Skeletal muscle satellite cell (primary cell): ENCODE measurements at regions not wholly inside any gene's neighbourhood (a gene's known extent, or its start where the extent isn't known, plus 50 kb on each side); places are given as distances from the start of the nearest gene placed in this dataset.

Experiments used
- H3K27me3 ChIP-seq: 2 replicates; pipeline ENCODE4 v1.7.0; 2013; ENCODE audit warnings: low read length; ENCODE audit not compliant: control insufficient read depth, insufficient read depth
- H3K36me3 ChIP-seq: 2 replicates; pipeline ENCODE4 v1.7.0; 2013; ENCODE audit warnings: mild to moderate bottlenecking, control low read depth, low read length; ENCODE audit not compliant: insufficient read depth
- H3K4me1 ChIP-seq: 2 replicates; pipeline ENCODE4 v1.7.0; 2013; ENCODE audit warnings: low read length; ENCODE audit not compliant: control insufficient read depth, insufficient read depth
- H3K4me2 ChIP-seq: 2 replicates; pipeline ENCODE4 v1.7.0; 2013; ENCODE audit warnings: mild to moderate bottlenecking, low read length
- H3K4me3 ChIP-seq: 2 replicates; pipeline ENCODE4 v1.7.0; 2013; ENCODE audit warnings: low read length
- H3K9ac ChIP-seq: 2 replicates; pipeline ENCODE4 v1.7.0; 2013; ENCODE audit warnings: mild to moderate bottlenecking, low read depth, low read length, moderate library complexity
- H3K9me3 ChIP-seq: replicated peaks from 2 replicates; pipeline ENCODE4 v1.7.0; 2013; ENCODE audit warnings: mild to moderate bottlenecking, control low read depth, low read length

- H3K27me3 ChIP-seq = no peaks in the 10 kb centered on the region
Measured at GRCh38 chr6:7042654-7043545, 64.9 kb upstream of the RREB1 start.

GRCh38 chr6:7045331-7045730 lies 62.4 kb upstream of the RREB1 start:
- H3K9me3 ChIP-seq = no peaks in the 10 kb centered on the region
- H3K9ac ChIP-seq = no peak overlapping the region
- peaks cover 8% of the 10 kb centered on the region for H3K4me1 ChIP-seq
- no peaks in the 10 kb centered on the region for H3K27me3 ChIP-seq
- no peaks in the 10 kb centered on the region for H3K36me3 ChIP-seq
- H3K4me2 ChIP-seq = no peak overlapping the region
- no peak overlapping the region for H3K4me3 ChIP-seq

More at GRCh38 chr6:7042654-7043545, 64.9 kb upstream of the RREB1 start:
- Histone ChIP-seq H3K4me3 (no peak overlapping the region), H3K4me2 (no peak overlapping the region), H3K9ac (no peak overlapping the region), H3K9me3 (no peaks in the 10 kb centered on the region), H3K36me3 (no peaks in the 10 kb centered on the region), H3K4me1 (peaks cover 8% of the 10 kb centered on the region)

GRCh38 chr6:7045746-7046145 lies 62.0 kb upstream of the RREB1 start:
- no peak overlapping the region for H3K4me3 ChIP-seq
- no peaks in the 10 kb centered on the region for H3K27me3 ChIP-seq
- no peaks in the 10 kb centered on the region for H3K9me3 ChIP-seq
- H3K36me3 ChIP-seq = no peaks in the 10 kb centered on the region
- H3K4me2 ChIP-seq = no peak overlapping the region
- H3K4me1 ChIP-seq = peaks cover 12% of the 10 kb centered on the region
- H3K9ac ChIP-seq = no peak overlapping the region

- Histone ChIP-seq H3K4me2 (no peak overlapping the region), H3K4me1 (peaks cover 23% of the 10 kb centered on the region), H3K9ac (no peak overlapping the region), H3K36me3 (no peaks in the 10 kb centered on the region), H3K27me3 (no peaks in the 10 kb centered on the region), H3K4me3 (no peak overlapping the region), H3K9me3 (no peaks in the 10 kb centered on the region)
Measured at GRCh38 chr6:7047128-7047527, 60.6 kb upstream of the RREB1 start.

- H3K9me3 ChIP-seq = no peaks in the 10 kb centered on the region
- H3K4me1 ChIP-seq = peaks cover 24% of the 10 kb centered on the region
- no peak overlapping the region for H3K4me3 ChIP-seq
Measured at GRCh38 chr6:7047966-7048365, 59.8 kb upstream of the RREB1 start.

GRCh38 chr6:7048894-7049293 lies 58.9 kb upstream of the RREB1 start:
- no peak overlapping the region for H3K4me3 ChIP-seq
- peaks cover 24% of the 10 kb centered on the region for H3K4me1 ChIP-seq
- no peak overlapping the region for H3K9ac ChIP-seq
- H3K4me2 ChIP-seq = no peak overlapping the region
- no peaks in the 10 kb centered on the region for H3K27me3 ChIP-seq
- H3K9me3 ChIP-seq = no peaks in the 10 kb centered on the region
- no peaks in the 10 kb centered on the region for H3K36me3 ChIP-seq

More at GRCh38 chr6:7047966-7048365, 59.8 kb upstream of the RREB1 start:
- no peaks in the 10 kb centered on the region for H3K36me3 ChIP-seq
- H3K27me3 ChIP-seq = no peaks in the 10 kb centered on the region
- H3K4me2 ChIP-seq = no peak overlapping the region
- no peak overlapping the region for H3K9ac ChIP-seq

GRCh38 chr6:7050004-7050403 lies 57.8 kb upstream of the RREB1 start:
- no peaks in the 10 kb centered on the region for H3K36me3 ChIP-seq
- no peak overlapping the region for H3K4me3 ChIP-seq
- no peaks in the 10 kb centered on the region for H3K9me3 ChIP-seq
- H3K9ac ChIP-seq = no peak overlapping the region
- H3K4me1 ChIP-seq = peaks cover 24% of the 10 kb centered on the region
- H3K27me3 ChIP-seq = no peaks in the 10 kb centered on the region
- H3K4me2 ChIP-seq = no peak overlapping the region

GRCh38 chr6:7050872-7051779 lies 56.6 kb upstream of the RREB1 start:
- peak overlapping the region; percentile 68 for H3K4me3 ChIP-seq
- H3K4me1 ChIP-seq = peaks cover 24% of the 10 kb centered on the region
- no peaks in the 10 kb centered on the region for H3K36me3 ChIP-seq
- peak overlapping the region; percentile 71 for H3K9ac ChIP-seq
- no peaks in the 10 kb centered on the region for H3K27me3 ChIP-seq
- H3K4me2 ChIP-seq = peak overlapping the region; percentile 93
- H3K9me3 ChIP-seq = no peaks in the 10 kb centered on the region

- no peaks in the 10 kb centered on the region for H3K27me3 ChIP-seq
- peak overlapping the region; percentile 68 for H3K4me3 ChIP-seq
- peak overlapping the region; percentile 93 for H3K4me2 ChIP-seq
- no peaks in the 10 kb centered on the region for H3K36me3 ChIP-seq
- peaks cover 24% of the 10 kb centered on the region for H3K4me1 ChIP-seq
- peak overlapping the region; percentile 71 for H3K9ac ChIP-seq
- H3K9me3 ChIP-seq = no peaks in the 10 kb centered on the region
Measured at GRCh38 chr6:7051780-7052442, 55.9 kb upstream of the RREB1 start.

- Histone ChIP-seq H3K9ac (no peak overlapping the region), H3K9me3 (no peaks in the 10 kb centered on the region), H3K4me3 (peak overlapping the region; percentile 32), H3K27me3 (no peaks in the 10 kb centered on the region), H3K36me3 (no peaks in the 10 kb centered on the region), H3K4me2 (peak overlapping the region; percentile 93), H3K4me1 (peaks cover 24% of the 10 kb centered on the region)
Measured at GRCh38 chr6:7052443-7053011, 55.2 kb upstream of the RREB1 start.
